Gastroesophageal sphincter (tissue), 4 donors: ENCODE measurements at regions not wholly inside any gene's neighbourhood (a gene's known extent, or its start where the extent isn't known, plus 50 kb on each side); places are given as distances from the start of the nearest gene placed in this dataset.

Experiments
- ATAC-seq: fragments of 150-250 bp; one replicate; pipeline ENCODE4 v1.9.1; 2016; ENCODE audit warnings: mild to moderate bottlenecking, moderate library complexity
- H3K27ac ChIP-seq, 4 donors: fragments of 200-600 bp; sonication (generic) in 3 of 4; 1 replicate in 3 of 4; 2 replicates in 1 of 4; pipeline ENCODE4 v1.5.1; 2016 to 2019
- H3K27me3 ChIP-seq: fragments of 200-600 bp; sonication (generic); one replicate; pipeline ENCODE4 v1.5.1; 2019
- H3K36me3 ChIP-seq, 2 donors: fragments of 200-600 bp; sonication (generic); one replicate each; pipeline ENCODE4 v1.5.1; 2019; ENCODE audit warnings: control low read depth in 1 of 2
- H3K4me1 ChIP-seq, 3 donors: fragments of 200-600 bp; sonication (generic); 1 replicate in 2 of 3; 2 replicates in 1 of 3; pipeline ENCODE4 v1.5.1; 2016 to 2019; ENCODE audit warnings: control low read depth in 2 of 3
- H3K4me3 ChIP-seq, 2 donors: fragments of 200-600 bp; sonication (generic); one replicate each; pipeline ENCODE4 v1.5.1; 2019; ENCODE audit warnings: mild to moderate bottlenecking in 1 of 2, moderate library complexity in 1 of 2
- H3K9me3 ChIP-seq, 3 donors: fragments of 200-600 bp; sonication (generic); one replicate each; pipeline ENCODE4 v1.5.1; 2017 to 2019; ENCODE audit warnings: control low read depth in 2 of 3
- CTCF ChIP-seq, 4 experiments: fragments of 200-600 bp in 2 of 4; fragments of 450-650 bp in 2 of 4; sonication (generic) in 1 of 4; IDR thresholded peaks; one replicate each; pipeline ENCODE4 v1.5.1; 2017 to 2019; ENCODE audit warnings: antibody characterized with exemption in 4 of 4, mild to moderate bottlenecking in 2 of 4, moderate library complexity in 2 of 4
- EP300 ChIP-seq: sonication (generic); formaldehyde crosslinking; IDR thresholded peaks from one replicate; pipeline ENCODE4 v1.6.1; 2017; ENCODE audit warnings: antibody characterized with exemption, mild to moderate bottlenecking
- POLR2A ChIP-seq, 2 donors: fragments of 450-650 bp; IDR thresholded peaks; one replicate each; pipeline ENCODE4 v1.6.1; 2017; ENCODE audit warnings: antibody characterized with exemption in 2 of 2, mild to moderate bottlenecking in 2 of 2, moderate library complexity in 1 of 2
- POLR2AphosphoS5 ChIP-seq: sonication (generic); formaldehyde crosslinking; IDR thresholded peaks from one replicate; pipeline ENCODE4 v1.6.1; 2017; ENCODE audit warnings: antibody characterized with exemption
- WGBS, 2 donors: methylation state at CpG; one replicate each; pipeline ENCODE4 v1.1.5; 2018; ENCODE audit warnings: low coverage in 1 of 2; 5-methylcytosine and 5-hydroxymethylcytosine counted together

GRCh38 chr1:199298825-199299224 is 660.0 kb downstream of the PTPRC start:
- ATAC-seq, result no peak
- Histone ChIP-seq H3K36me3 (no peaks in the 10 kb centered on the region), H3K27me3 (no peaks in the 10 kb centered on the region), H3K27ac (no peak overlapping the region), H3K9me3 (no peaks in the 10 kb centered on the region), H3K4me3 (no peak overlapping the region), H3K4me1 (no peaks in the 10 kb centered on the region)
- 54 to 64% methylated on average over 2 to 3 of the region's 3 CpGs for WGBS, 2 donors
- TF ChIP-seq POLR2A (IDR thresholded peaks at IDR 0.05) (no peak), EP300 (no peak), POLR2AphosphoS5 (no peak), CTCF (IDR thresholded peaks at IDR 0.05) (no peak)

GRCh38 chr1:199301472-199302217 is 662.8 kb downstream of the PTPRC start:
- Histone ChIP-seq H3K4me3 (no peak overlapping the region), H3K9me3 (no peaks in the 10 kb centered on the region)
- TF ChIP-seq POLR2AphosphoS5 (no peak), EP300 (no peak), CTCF (IDR thresholded peaks at IDR 0.05) (no peak), POLR2A (IDR thresholded peaks at IDR 0.05) (no peak)

GRCh38 chr1:199302554-199302953 is 663.7 kb downstream of the PTPRC start:
- Histone ChIP-seq H3K4me3 (no peak overlapping the region), H3K36me3 (no peaks in the 10 kb centered on the region), H3K9me3 (no peaks in the 10 kb centered on the region), H3K4me1 (no peaks in the 10 kb centered on the region), H3K27me3 (no peaks in the 10 kb centered on the region), H3K27ac (no peak overlapping the region)
- TF ChIP-seq CTCF (IDR thresholded peaks at IDR 0.05) (no peak), EP300 (no peak), POLR2AphosphoS5 (no peak), POLR2A (IDR thresholded peaks at IDR 0.05) (no peak)
- no peak for ATAC-seq

More at GRCh38 chr1:199301472-199302217, 662.8 kb downstream of the PTPRC start:
- no peak overlapping the region for H3K27ac ChIP-seq
- ATAC-seq, result no peak
- no peaks in the 10 kb centered on the region for H3K36me3 ChIP-seq
- H3K27me3 ChIP-seq, result no peaks in the 10 kb centered on the region
- H3K4me1 ChIP-seq, result no peaks in the 10 kb centered on the region

GRCh38 chr1:199303035-199303434 is 664.2 kb downstream of the PTPRC start:
- Histone ChIP-seq H3K9me3 (no peaks in the 10 kb centered on the region), H3K4me1 (no peaks in the 10 kb centered on the region), H3K4me3 (no peak overlapping the region), H3K27me3 (no peaks in the 10 kb centered on the region), H3K27ac (no peak overlapping the region), H3K36me3 (no peaks in the 10 kb centered on the region)
- 93 to 96% methylated on average over 2 of the region's 2 CpGs for WGBS, 2 donors
- no peak for TF ChIP-seq EP300
- ATAC-seq, result no peak

- Histone ChIP-seq H3K9me3 (no peaks in the 10 kb centered on the region), H3K4me1 (no peaks in the 10 kb centered on the region), H3K27me3 (no peaks in the 10 kb centered on the region), H3K36me3 (no peaks in the 10 kb centered on the region), H3K4me3 (no peak overlapping the region), H3K27ac (no peak overlapping the region)
- 65 to 68% methylated on average over 2 of the region's 2 CpGs for WGBS, 2 donors
- no peak for TF ChIP-seq POLR2AphosphoS5
- no peak for TF ChIP-seq POLR2A (IDR thresholded peaks at IDR 0.05)
- no peak for ATAC-seq
Measured at GRCh38 chr1:199305053-199305452, 666.2 kb downstream of the PTPRC start.

GRCh38 chr1:199307496-199308264 is 668.8 kb downstream of the PTPRC start:
- Histone ChIP-seq H3K27ac (no peak overlapping the region), H3K36me3 (no peaks in the 10 kb centered on the region), H3K9me3 (no peaks in the 10 kb centered on the region), H3K27me3 (no peaks in the 10 kb centered on the region), H3K4me3 (no peak overlapping the region), H3K4me1 (no peaks in the 10 kb centered on the region)
- ATAC-seq, result no peak
- WGBS, 2 donors, result 82 to 91% methylated on average over 6 of the region's 6 CpGs
- TF ChIP-seq POLR2AphosphoS5 (no peak), CTCF (IDR thresholded peaks at IDR 0.05) (no peak), POLR2A (IDR thresholded peaks at IDR 0.05) (no peak), EP300 (no peak)
